ENCODE measurements at regions not wholly inside any gene's neighbourhood (a gene's known extent, or its start where the extent isn't known, plus 50 kb on each side); places are given as distances from the start of the nearest gene placed in this dataset.

- TF ChIP-seq CTCF (IDR thresholded peaks at IDR 0.05), result no peak
- no peak for TF ChIP-seq EP300 (IDR thresholded peaks at IDR 0.05)
- no peak for TF ChIP-seq POLR2A (IDR thresholded peaks at IDR 0.05)
Measured at GRCh38 chr13:62388515-62388914, 972.9 kb upstream of the PCDH20 start.
